ENCODE measurements at regions not wholly inside any gene's neighbourhood (a gene's known extent, or its start where the extent isn't known, plus 50 kb on each side); places are given as distances from the start of the nearest gene placed in this dataset.

- no peak for ATAC-seq
- TF ChIP-seq ZKSCAN8 (CRISPR knock-in tag; IDR thresholded peaks at IDR 0.05): no peak
- TF ChIP-seq, protein P1, sequence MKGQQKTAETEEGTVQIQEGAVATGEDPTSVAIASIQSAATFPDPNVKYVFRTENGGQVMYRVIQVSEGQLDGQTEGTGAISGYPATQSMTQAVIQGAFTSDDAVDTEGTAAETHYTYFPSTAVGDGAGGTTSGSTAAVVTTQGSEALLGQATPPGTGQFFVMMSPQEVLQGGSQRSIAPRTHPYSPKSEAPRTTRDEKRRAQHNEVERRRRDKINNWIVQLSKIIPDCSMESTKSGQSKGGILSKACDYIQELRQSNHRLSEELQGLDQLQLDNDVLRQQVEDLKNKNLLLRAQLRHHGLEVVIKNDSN (CRISPR knock-in tag; IDR thresholded peaks at IDR 0.05): no peak
- TF ChIP-seq MBD2 (IDR thresholded peaks at IDR 0.05; ENCODE audit: borderline replicate concordance, low read depth): no peak
- no peak for TF ChIP-seq PTTG1 (tag; IDR thresholded peaks at IDR 0.05; ENCODE audit: low read depth)
- TF ChIP-seq, protein P2, sequence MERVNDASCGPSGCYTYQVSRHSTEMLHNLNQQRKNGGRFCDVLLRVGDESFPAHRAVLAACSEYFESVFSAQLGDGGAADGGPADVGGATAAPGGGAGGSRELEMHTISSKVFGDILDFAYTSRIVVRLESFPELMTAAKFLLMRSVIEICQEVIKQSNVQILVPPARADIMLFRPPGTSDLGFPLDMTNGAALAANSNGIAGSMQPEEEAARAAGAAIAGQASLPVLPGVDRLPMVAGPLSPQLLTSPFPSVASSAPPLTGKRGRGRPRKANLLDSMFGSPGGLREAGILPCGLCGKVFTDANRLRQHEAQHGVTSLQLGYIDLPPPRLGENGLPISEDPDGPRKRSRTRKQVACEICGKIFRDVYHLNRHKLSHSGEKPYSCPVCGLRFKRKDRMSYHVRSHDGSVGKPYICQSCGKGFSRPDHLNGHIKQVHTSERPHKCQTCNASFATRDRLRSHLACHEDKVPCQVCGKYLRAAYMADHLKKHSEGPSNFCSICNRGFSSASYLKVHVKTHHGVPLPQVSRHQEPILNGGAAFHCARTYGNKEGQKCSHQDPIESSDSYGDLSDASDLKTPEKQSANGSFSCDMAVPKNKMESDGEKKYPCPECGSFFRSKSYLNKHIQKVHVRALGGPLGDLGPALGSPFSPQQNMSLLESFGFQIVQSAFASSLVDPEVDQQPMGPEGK (CRISPR knock-in tag; IDR thresholded peaks at IDR 0.05; ENCODE audit: borderline replicate concordance): no peak
- no peak for TF ChIP-seq MXI1 (IDR thresholded peaks at IDR 0.05; ENCODE audit: low read depth, low read length)
- no peak for TF ChIP-seq NR1H2 (CRISPR knock-in tag; IDR thresholded peaks at IDR 0.05)
- TF ChIP-seq MYC (IDR thresholded peaks at IDR 0.05; ENCODE audit: low read depth, low read length): no peak
- no peak for TF ChIP-seq MYC (CRISPR knock-in tag; IDR thresholded peaks at IDR 0.05; ENCODE audit: borderline replicate concordance, low read depth)
- TF ChIP-seq, protein P3, sequence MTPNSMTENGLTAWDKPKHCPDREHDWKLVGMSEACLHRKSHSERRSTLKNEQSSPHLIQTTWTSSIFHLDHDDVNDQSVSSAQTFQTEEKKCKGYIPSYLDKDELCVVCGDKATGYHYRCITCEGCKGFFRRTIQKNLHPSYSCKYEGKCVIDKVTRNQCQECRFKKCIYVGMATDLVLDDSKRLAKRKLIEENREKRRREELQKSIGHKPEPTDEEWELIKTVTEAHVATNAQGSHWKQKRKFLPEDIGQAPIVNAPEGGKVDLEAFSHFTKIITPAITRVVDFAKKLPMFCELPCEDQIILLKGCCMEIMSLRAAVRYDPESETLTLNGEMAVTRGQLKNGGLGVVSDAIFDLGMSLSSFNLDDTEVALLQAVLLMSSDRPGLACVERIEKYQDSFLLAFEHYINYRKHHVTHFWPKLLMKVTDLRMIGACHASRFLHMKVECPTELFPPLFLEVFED (CRISPR knock-in tag; conservative IDR thresholded peaks at IDR 0.05): no peak
- TF ChIP-seq, protein P4, sequence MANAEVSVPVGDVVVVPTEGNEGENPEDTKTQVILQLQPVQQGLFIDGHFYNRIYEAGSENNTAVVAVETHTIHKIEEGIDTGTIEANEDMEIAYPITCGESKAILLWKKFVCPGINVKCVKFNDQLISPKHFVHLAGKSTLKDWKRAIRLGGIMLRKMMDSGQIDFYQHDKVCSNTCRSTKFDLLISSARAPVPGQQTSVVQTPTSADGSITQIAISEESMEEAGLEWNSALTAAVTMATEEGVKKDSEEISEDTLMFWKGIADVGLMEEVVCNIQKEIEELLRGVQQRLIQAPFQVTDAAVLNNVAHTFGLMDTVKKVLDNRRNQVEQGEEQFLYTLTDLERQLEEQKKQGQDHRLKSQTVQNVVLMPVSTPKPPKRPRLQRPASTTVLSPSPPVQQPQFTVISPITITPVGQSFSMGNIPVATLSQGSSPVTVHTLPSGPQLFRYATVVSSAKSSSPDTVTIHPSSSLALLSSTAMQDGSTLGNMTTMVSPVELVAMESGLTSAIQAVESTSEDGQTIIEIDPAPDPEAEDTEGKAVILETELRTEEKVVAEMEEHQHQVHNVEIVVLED (CRISPR knock-in tag; IDR thresholded peaks at IDR 0.05): no peak
- TF ChIP-seq SRSF9 (IDR thresholded peaks at IDR 0.05; ENCODE audit: borderline replicate concordance, low read depth, low read length): no peak
- TF ChIP-seq ZNF165 (CRISPR knock-in tag; IDR thresholded peaks at IDR 0.05; ENCODE audit: borderline replicate concordance): no peak
- TF ChIP-seq THRAP3 (IDR thresholded peaks at IDR 0.05; ENCODE audit: borderline replicate concordance): no peak
- TF ChIP-seq HDAC2 (IDR thresholded peaks at IDR 0.05): no peak
- no peak for TF ChIP-seq USF2 (CRISPR knock-in tag; IDR thresholded peaks at IDR 0.05)
- no peak for TF ChIP-seq TOE1 (IDR thresholded peaks at IDR 0.05; ENCODE audit: borderline replicate concordance)
- no peak for TF ChIP-seq TOE1 (CRISPR knock-in tag; IDR thresholded peaks at IDR 0.05; ENCODE audit: borderline replicate concordance, low read depth)
These were observed 90.3 kb downstream of the DISP1 start for GRCh38 chr1:222905151-222905550.

More at GRCh38 chr1:222905151-222905550, 90.3 kb downstream of the DISP1 start:
- WGBS (ENCODE audit: insufficient coverage, low coverage, missing lambda C conversion rate): 14% methylated on average over 3 of the region's 3 CpGs
- Histone ChIP-seq H3K36me3 (ENCODE audit: control insufficient read depth, insufficient read depth, low read length) (no peaks in the 10 kb centered on the region), H2AFZ (ENCODE audit: low read depth, low read length) (no peak overlapping the region), H3K4me2 (ENCODE audit: insufficient read depth, low read length) (no peak overlapping the region), H3K9me3 (replicated peaks; ENCODE audit: control insufficient read depth, insufficient read depth, low read depth, low read length) (no peaks in the 10 kb centered on the region), H3K27me3 (ENCODE audit: control insufficient read depth in 2 of 2, insufficient read depth in 2 of 2, low read length in 2 of 2) (no peaks in the 10 kb centered on the region), H3K4me1 (replicated peaks in 1 of 2; ENCODE audit: control insufficient read depth in 2 of 2, insufficient read depth in 2 of 2, low read length in 2 of 2) (no peaks in the 10 kb centered on the region; a peak in 1 of 5 replicates), H3K9ac (ENCODE audit: insufficient read depth in 1 of 2, low read depth in 2 of 2, low read length in 2 of 2) (no peak overlapping the region), H3K79me2 (ENCODE audit: control insufficient read depth, insufficient read depth, low read length) (no peaks in the 10 kb centered on the region), H4K20me1 (replicated peaks; ENCODE audit: control insufficient read depth, insufficient read depth, low read length) (no peaks in the 10 kb centered on the region), H3K9me1 (ENCODE audit: control insufficient read depth, insufficient read depth, low read length) (no peaks in the 10 kb centered on the region), H3K27ac (ENCODE audit: extremely low read depth, low read depth, low read length) (no peak overlapping the region), H3K4me3 (no peak overlapping the region)
- FAIRE-seq (no peak), DNase-seq (ENCODE audit: extremely low read depth in 1 of 4, low spot score in 3 of 4) (no peak)
- in situ Hi-C loops (cut with MboI) (no loop called here), intact Hi-C loops (cut with micrococcal nuclease) (no loop called here)
- CTCF ChIA-PET (ENCODE audit: low intra/inter-chr PET ratio): no interaction called here
- POLR2A ChIA-PET: interaction anchor here (0.7 kb wide), 1 partner anchor 237 kb away, joined by 3 read pairs; no protein-coding TSS in a partner anchor
- BruUV-seq (replicated peaks): no TSS peak
